ENCODE measurements at regions not wholly inside any gene's neighbourhood (a gene's known extent, or its start where the extent isn't known, plus 50 kb on each side); places are given as distances from the start of the nearest gene placed in this dataset.

- no peak for DNase-seq (ENCODE audit: low read depth in 4 of 4, low spot score in 2 of 4)
Measured at GRCh38 chr15:58294681-58295254, 137.0 kb upstream of the LIPC start.

GRCh38 chr15:58295637-58296215 is 136.1 kb upstream of the LIPC start:
- no peak for DNase-seq (ENCODE audit: low read depth in 4 of 4, low spot score in 2 of 4)

GRCh38 chr15:58296276-58296675 is 135.5 kb upstream of the LIPC start:
- no peak for DNase-seq (ENCODE audit: low read depth in 4 of 4, low spot score in 2 of 4)

- DNase-seq (ENCODE audit: low read depth in 4 of 4, low spot score in 2 of 4) = no peak
Measured at GRCh38 chr15:58297639-58298038, 134.2 kb upstream of the LIPC start.

- no peak for DNase-seq (ENCODE audit: low read depth in 4 of 4, low spot score in 2 of 4)
Measured at GRCh38 chr15:58298879-58299850, 132.6 kb upstream of the LIPC start.

GRCh38 chr15:58302832-58303231 is 129.0 kb upstream of the LIPC start:
- no peak for DNase-seq (ENCODE audit: low read depth in 4 of 4, low spot score in 2 of 4)

GRCh38 chr15:58303236-58303635 is 128.6 kb upstream of the LIPC start:
- DNase-seq (ENCODE audit: low read depth in 4 of 4, low spot score in 2 of 4) = no peak

- no peak for DNase-seq (ENCODE audit: low read depth in 4 of 4, low spot score in 2 of 4)
Measured at GRCh38 chr15:58306591-58307312, 125.0 kb upstream of the LIPC start.

GRCh38 chr15:58307313-58307961 is 124.4 kb upstream of the LIPC start:
- no peak for DNase-seq (ENCODE audit: low read depth in 4 of 4, low spot score in 2 of 4)

GRCh38 chr15:58308742-58309355 is 122.9 kb upstream of the LIPC start:
- DNase-seq (ENCODE audit: low read depth in 4 of 4, low spot score in 2 of 4) = no peak

GRCh38 chr15:58309963-58310928 is 121.5 kb upstream of the LIPC start:
- no peak for DNase-seq (ENCODE audit: low read depth in 4 of 4, low spot score in 2 of 4)

GRCh38 chr15:58311556-58311955 is 120.2 kb upstream of the LIPC start:
- DNase-seq (ENCODE audit: low read depth in 4 of 4, low spot score in 2 of 4) = no peak

GRCh38 chr15:58312031-58312430 is 119.8 kb upstream of the LIPC start:
- DNase-seq (ENCODE audit: low read depth in 4 of 4, low spot score in 2 of 4) = no peak

- DNase-seq (ENCODE audit: low read depth in 4 of 4, low spot score in 2 of 4) = no peak
Measured at GRCh38 chr15:58313304-58313703, 118.5 kb upstream of the LIPC start.

GRCh38 chr15:58313810-58314592 is 117.8 kb upstream of the LIPC start:
- DNase-seq (ENCODE audit: low read depth in 4 of 4, low spot score in 2 of 4) = no peak

GRCh38 chr15:58314593-58315216 is 117.1 kb upstream of the LIPC start:
- no peak for DNase-seq (ENCODE audit: low read depth in 4 of 4, low spot score in 2 of 4)

- DNase-seq (ENCODE audit: low read depth in 4 of 4, low spot score in 2 of 4) = no peak
Measured at GRCh38 chr15:58318517-58318916, 113.3 kb upstream of the LIPC start.

GRCh38 chr15:58321034-58321433 is 110.8 kb upstream of the LIPC start:
- DNase-seq (ENCODE audit: low read depth in 4 of 4, low spot score in 2 of 4) = no peak

Data from left renal cortex interstitium (tissue), 4 donors.